Upper lobe of left lung (tissue), 4 donors: ENCODE measurements at regions not wholly inside any gene's neighbourhood (a gene's known extent, or its start where the extent isn't known, plus 50 kb on each side); places are given as distances from the start of the nearest gene placed in this dataset.

Source experiments
- CTCF ChIP-seq, 6 experiments: fragments of 450-650 bp in 4 of 6; fragments of 200-600 bp in 2 of 6; sonication (generic) in 2 of 6; IDR thresholded peaks; one replicate each; pipeline ENCODE4 v1.5.1; 2016 to 2019; ENCODE audit warnings: antibody characterized with exemption in 6 of 6
- EP300 ChIP-seq, 4 donors: sonication (generic); formaldehyde crosslinking; IDR thresholded peaks; one replicate each; pipeline ENCODE4 v1.5.1; 2017; ENCODE audit warnings: antibody characterized with exemption in 4 of 4, control low read depth in 2 of 4
- POLR2A ChIP-seq, 4 donors: fragments of 450-650 bp; IDR thresholded peaks; one replicate each; pipeline ENCODE4 v1.5.1; 2016 to 2017; ENCODE audit warnings: antibody characterized with exemption in 4 of 4, mild to moderate bottlenecking in 2 of 4
- POLR2AphosphoS5 ChIP-seq, 2 donors: sonication (generic); formaldehyde crosslinking; IDR thresholded peaks; one replicate each; pipeline ENCODE4 v1.5.1; 2017; ENCODE audit warnings: antibody characterized with exemption in 2 of 2

GRCh38 chr7:18347170-18347569 is 148.4 kb upstream of the HDAC9 start:
- TF ChIP-seq CTCF (IDR thresholded peaks at IDR 0.05) (no peak), POLR2A (IDR thresholded peaks at IDR 0.05) (no peak), EP300 (IDR thresholded peaks at IDR 0.05) (no peak), POLR2AphosphoS5 (IDR thresholded peaks at IDR 0.05) (no peak)
